ENCODE measurements at regions not wholly inside any gene's neighbourhood (a gene's known extent, or its start where the extent isn't known, plus 50 kb on each side); places are given as distances from the start of the nearest gene placed in this dataset.

DNA sequence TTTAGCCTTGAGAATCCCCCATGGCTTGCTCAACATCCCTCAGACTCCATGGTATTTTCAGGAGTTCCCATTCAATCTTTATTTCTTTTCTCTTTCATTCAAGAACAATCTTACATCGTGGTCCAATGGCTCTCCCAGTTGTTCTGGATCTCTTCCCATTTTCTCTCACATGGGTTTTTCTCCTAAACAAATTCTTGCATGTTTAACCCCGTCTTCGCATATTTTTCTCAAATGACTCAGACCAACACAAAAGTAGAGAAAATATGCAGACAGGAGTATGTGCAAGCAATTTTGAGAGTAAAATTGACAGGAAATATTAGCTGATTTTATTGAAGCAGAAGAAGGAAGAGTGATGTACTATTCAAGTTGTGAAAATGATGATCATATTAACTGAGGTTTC, 396.4 kb upstream of the TRAM1L1 start:
- TF ChIP-seq, protein P1, sequence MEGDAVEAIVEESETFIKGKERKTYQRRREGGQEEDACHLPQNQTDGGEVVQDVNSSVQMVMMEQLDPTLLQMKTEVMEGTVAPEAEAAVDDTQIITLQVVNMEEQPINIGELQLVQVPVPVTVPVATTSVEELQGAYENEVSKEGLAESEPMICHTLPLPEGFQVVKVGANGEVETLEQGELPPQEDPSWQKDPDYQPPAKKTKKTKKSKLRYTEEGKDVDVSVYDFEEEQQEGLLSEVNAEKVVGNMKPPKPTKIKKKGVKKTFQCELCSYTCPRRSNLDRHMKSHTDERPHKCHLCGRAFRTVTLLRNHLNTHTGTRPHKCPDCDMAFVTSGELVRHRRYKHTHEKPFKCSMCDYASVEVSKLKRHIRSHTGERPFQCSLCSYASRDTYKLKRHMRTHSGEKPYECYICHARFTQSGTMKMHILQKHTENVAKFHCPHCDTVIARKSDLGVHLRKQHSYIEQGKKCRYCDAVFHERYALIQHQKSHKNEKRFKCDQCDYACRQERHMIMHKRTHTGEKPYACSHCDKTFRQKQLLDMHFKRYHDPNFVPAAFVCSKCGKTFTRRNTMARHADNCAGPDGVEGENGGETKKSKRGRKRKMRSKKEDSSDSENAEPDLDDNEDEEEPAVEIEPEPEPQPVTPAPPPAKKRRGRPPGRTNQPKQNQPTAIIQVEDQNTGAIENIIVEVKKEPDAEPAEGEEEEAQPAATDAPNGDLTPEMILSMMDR (IDR thresholded peaks at IDR 0.05), result no peak
- TF ChIP-seq POLR2A (IDR thresholded peaks at IDR 0.05), result no peak

Data from Peyer's patch (tissue), 4 donors.